Thyroid gland (tissue), 4 donors: ENCODE measurements at regions not wholly inside any gene's neighbourhood (a gene's known extent, or its start where the extent isn't known, plus 50 kb on each side); places are given as distances from the start of the nearest gene placed in this dataset.

Experiments used
- POLR2A ChIP-seq, 2 donors: fragments of 450-650 bp; IDR thresholded peaks; one replicate each; pipeline ENCODE4 v1.6.1; 2017; ENCODE audit warnings: antibody characterized with exemption in 2 of 2, mild to moderate bottlenecking in 2 of 2, moderate library complexity in 1 of 2
- TF ChIP-seq, protein P1 (sequence below), 6 experiments: fragments of 200-600 bp in 3 of 6; fragments of 450-650 bp in 3 of 6; sonication (generic) in 3 of 6; IDR thresholded peaks; one replicate each; pipeline ENCODE4 v1.5.1; 2016 to 2019; ENCODE audit warnings: antibody characterized with exemption in 6 of 6, mild to moderate bottlenecking in 2 of 6, inconsistent platforms in 1 of 6, moderate library complexity in 1 of 6

DNA sequence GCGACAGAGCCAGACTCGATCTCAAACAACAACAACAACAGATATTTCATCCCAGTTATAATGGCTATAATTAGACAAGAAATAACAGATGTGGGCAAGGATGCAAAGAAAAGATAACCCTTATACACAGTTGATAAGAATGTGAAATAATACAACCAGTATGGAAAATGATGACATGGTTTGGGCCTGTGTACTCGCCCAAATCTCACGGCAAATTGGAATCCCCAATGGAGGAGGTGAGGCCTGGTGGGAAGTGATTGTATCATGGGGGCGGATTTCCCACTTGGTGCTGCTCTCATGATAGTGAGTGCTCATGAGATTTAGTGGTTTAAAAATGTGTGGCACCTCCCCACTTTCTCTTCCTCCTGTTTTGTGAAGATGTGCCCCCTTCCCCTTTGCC lies 104.1 kb downstream of the C11orf87 start:
- TF ChIP-seq, protein P1, sequence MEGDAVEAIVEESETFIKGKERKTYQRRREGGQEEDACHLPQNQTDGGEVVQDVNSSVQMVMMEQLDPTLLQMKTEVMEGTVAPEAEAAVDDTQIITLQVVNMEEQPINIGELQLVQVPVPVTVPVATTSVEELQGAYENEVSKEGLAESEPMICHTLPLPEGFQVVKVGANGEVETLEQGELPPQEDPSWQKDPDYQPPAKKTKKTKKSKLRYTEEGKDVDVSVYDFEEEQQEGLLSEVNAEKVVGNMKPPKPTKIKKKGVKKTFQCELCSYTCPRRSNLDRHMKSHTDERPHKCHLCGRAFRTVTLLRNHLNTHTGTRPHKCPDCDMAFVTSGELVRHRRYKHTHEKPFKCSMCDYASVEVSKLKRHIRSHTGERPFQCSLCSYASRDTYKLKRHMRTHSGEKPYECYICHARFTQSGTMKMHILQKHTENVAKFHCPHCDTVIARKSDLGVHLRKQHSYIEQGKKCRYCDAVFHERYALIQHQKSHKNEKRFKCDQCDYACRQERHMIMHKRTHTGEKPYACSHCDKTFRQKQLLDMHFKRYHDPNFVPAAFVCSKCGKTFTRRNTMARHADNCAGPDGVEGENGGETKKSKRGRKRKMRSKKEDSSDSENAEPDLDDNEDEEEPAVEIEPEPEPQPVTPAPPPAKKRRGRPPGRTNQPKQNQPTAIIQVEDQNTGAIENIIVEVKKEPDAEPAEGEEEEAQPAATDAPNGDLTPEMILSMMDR (IDR thresholded peaks at IDR 0.05) = no peak
- no peak for TF ChIP-seq POLR2A (IDR thresholded peaks at IDR 0.05)
